ENCODE measurements at regions not wholly inside any gene's neighbourhood (a gene's known extent, or its start where the extent isn't known, plus 50 kb on each side); places are given as distances from the start of the nearest gene placed in this dataset.

DNA sequence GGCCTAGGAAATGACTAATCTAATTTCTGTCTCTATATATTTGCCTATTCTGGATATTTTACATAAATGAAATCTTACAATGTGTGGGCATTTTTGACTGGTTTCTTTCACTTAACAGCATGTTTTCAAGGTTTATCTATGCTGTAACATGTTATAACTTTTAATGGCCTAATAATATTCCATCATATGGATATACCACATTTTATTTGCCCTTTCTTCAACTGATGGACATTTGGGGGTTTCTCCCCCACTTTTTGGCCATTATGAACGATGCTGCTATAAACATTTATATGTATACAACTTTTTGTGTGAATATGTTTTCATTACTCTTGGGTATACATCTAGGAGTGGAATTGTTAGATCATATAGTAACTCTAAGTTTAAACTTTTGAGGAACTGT is 357.3 kb upstream of the ADAMTS9 start:
- TF ChIP-seq EP300 (IDR thresholded peaks at IDR 0.05) (no peak), POLR2A (IDR thresholded peaks at IDR 0.05) (no peak)
- TF ChIP-seq, protein P1, sequence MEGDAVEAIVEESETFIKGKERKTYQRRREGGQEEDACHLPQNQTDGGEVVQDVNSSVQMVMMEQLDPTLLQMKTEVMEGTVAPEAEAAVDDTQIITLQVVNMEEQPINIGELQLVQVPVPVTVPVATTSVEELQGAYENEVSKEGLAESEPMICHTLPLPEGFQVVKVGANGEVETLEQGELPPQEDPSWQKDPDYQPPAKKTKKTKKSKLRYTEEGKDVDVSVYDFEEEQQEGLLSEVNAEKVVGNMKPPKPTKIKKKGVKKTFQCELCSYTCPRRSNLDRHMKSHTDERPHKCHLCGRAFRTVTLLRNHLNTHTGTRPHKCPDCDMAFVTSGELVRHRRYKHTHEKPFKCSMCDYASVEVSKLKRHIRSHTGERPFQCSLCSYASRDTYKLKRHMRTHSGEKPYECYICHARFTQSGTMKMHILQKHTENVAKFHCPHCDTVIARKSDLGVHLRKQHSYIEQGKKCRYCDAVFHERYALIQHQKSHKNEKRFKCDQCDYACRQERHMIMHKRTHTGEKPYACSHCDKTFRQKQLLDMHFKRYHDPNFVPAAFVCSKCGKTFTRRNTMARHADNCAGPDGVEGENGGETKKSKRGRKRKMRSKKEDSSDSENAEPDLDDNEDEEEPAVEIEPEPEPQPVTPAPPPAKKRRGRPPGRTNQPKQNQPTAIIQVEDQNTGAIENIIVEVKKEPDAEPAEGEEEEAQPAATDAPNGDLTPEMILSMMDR (IDR thresholded peaks at IDR 0.05), result no peak
- intact Hi-C loops (cut with DNase I), result no loop called here
- H3K9me3 ChIP-seq, result no peaks in the 10 kb centered on the region
- H3K4me1 ChIP-seq (ENCODE audit: insufficient read depth), result no peaks in the 10 kb centered on the region
- WGBS, 3 donors, result 41 to 85% (median 72%) methylated on average over 1 of the region's 1 CpG
- H3K4me3 ChIP-seq, result no peak overlapping the region
- no peak overlapping the region for H3K27ac ChIP-seq
- DNase-seq, result no peak
- no peaks in the 10 kb centered on the region for H3K36me3 ChIP-seq
- H3K27me3 ChIP-seq, result no peaks in the 10 kb centered on the region

DNA sequence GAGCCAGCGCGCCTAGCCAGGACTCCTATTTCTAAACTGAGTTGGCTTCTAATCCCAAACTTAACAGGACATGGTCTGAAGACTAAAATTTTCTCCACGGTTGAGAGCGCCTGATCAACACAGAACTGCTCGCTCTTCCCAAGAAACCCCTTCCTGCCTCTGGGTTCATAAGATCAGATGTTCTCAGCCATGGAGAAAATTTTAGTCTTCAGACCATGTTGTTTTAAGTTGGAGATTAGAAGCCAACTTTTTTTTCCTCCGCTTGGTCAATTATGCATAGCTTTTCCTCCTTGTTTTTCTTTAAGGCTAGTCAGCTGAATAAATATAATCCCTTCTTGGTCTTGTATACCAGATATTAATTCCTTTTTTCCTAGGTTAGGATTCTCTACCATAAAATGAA is 356.6 kb upstream of the ADAMTS9 start:
- Histone ChIP-seq H3K36me3 (no peaks in the 10 kb centered on the region), H3K27me3 (no peaks in the 10 kb centered on the region)
- 95 to 98% (median 98%) methylated on average over 6 of the region's 6 CpGs for WGBS, 3 donors

DNA sequence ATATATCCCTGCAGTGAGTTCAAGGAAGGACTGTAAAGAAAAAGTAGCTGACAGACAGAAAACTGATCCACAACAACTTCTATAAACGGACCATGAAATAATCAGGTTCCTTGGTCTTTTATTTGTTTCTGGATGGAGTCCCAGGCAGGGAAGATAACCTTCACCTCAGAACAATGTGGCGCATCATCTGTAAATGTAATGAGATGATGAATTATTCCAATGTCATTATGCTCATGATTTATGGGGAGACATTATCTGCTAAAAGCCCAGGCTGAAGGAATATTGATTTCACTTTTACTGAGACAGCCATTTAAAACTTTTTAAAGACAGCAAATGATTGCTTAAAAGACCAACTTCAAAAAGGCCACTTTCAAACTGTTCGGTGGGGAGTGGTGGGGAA is 354.9 kb upstream of the ADAMTS9 start:
- 56 to 63% (median 60%) methylated on average over 3 of the region's 3 CpGs for WGBS, 3 donors
- TF ChIP-seq EP300 (IDR thresholded peaks at IDR 0.05) (no peak), POLR2A (IDR thresholded peaks at IDR 0.05) (no peak)
- TF ChIP-seq, protein P1 (IDR thresholded peaks at IDR 0.05), result no peak
- intact Hi-C loops (cut with DNase I), result no loop called here

More for the DNA sequence above, 356.6 kb upstream of the ADAMTS9 start:
- TF ChIP-seq EP300 (IDR thresholded peaks at IDR 0.05) (no peak), POLR2A (IDR thresholded peaks at IDR 0.05) (no peak)
- TF ChIP-seq, protein P1 (IDR thresholded peaks at IDR 0.05), result no peak
- Histone ChIP-seq H3K4me1 (ENCODE audit: insufficient read depth) (no peaks in the 10 kb centered on the region), H3K27ac (no peak overlapping the region), H3K4me3 (no peak overlapping the region), H3K9me3 (no peaks in the 10 kb centered on the region)
- no peak for DNase-seq
- intact Hi-C loops (cut with DNase I), result no loop called here

DNA sequence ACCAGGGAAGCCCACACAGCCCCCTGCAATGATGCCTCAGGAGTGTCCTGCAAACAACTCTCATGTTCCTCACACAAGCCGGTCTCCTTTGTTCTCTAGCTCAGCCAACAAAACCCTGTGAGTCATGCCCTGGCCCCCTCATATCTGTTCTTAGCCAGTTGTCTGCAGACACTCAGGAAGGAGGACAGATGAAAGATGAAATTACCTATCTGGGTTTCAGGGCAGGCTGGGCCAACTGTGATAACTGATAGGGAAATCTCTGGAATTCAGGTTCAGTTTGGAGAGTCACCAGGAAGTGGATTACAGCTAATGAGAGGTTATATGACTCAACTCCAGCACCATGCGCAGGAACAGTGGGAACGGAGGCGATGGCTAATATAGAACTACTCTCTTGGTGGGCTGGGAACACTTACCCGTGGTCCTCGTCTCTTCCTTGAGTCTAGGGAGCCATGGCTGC is 352.0 kb upstream of the ADAMTS9 start:
- H3K36me3 ChIP-seq, result no peaks in the 10 kb centered on the region
- intact Hi-C loops (cut with DNase I), result no loop called here
- H3K4me1 ChIP-seq (ENCODE audit: insufficient read depth), result peaks cover 1% of the 10 kb centered on the region
- no peaks in the 10 kb centered on the region for H3K9me3 ChIP-seq
- no peak overlapping the region for H3K27ac ChIP-seq
- 79 to 87% (median 82%) methylated on average over 6 of the region's 6 CpGs for WGBS, 3 donors
- TF ChIP-seq EP300 (IDR thresholded peaks at IDR 0.05), result no peak
- no peak for TF ChIP-seq POLR2A (IDR thresholded peaks at IDR 0.05)
- TF ChIP-seq, protein P1 (IDR thresholded peaks at IDR 0.05), result no peak
- H3K27me3 ChIP-seq, result peaks cover 3% of the 10 kb centered on the region
- no peak for DNase-seq
- no peak overlapping the region for H3K4me3 ChIP-seq

More for the DNA sequence above, 354.9 kb upstream of the ADAMTS9 start:
- no peaks in the 10 kb centered on the region for H3K4me1 ChIP-seq (ENCODE audit: insufficient read depth)
- no peaks in the 10 kb centered on the region for H3K36me3 ChIP-seq
- no peak overlapping the region for H3K4me3 ChIP-seq
- no peak for DNase-seq
- no peaks in the 10 kb centered on the region for H3K9me3 ChIP-seq
- peaks cover 3% of the 10 kb centered on the region for H3K27me3 ChIP-seq
- no peak overlapping the region for H3K27ac ChIP-seq

Data from ovary (tissue), 7 donors.